WTC11 (cell line): ENCODE measurements at regions not wholly inside any gene's neighbourhood (a gene's known extent, or its start where the extent isn't known, plus 50 kb on each side); places are given as distances from the start of the nearest gene placed in this dataset.

Experiments
- CTCF ChIP-seq: fragments of 200-600 bp; IDR thresholded peaks from 2 replicates; pipeline ENCODE4 v1.8.0; 2022; ENCODE audit warnings: antibody characterized with exemption
- FOXP4 ChIP-seq: sonication (generic); formaldehyde crosslinking; IDR thresholded peaks from 2 replicates; pipeline ENCODE4 v1.8.0; 2022; ENCODE audit warnings: mild to moderate bottlenecking, missing genetic modification reagents
- JUN ChIP-seq: sonication (generic); formaldehyde crosslinking; IDR thresholded peaks from 2 replicates; pipeline ENCODE4 v1.8.0; 2023; ENCODE audit warnings: mild to moderate bottlenecking, missing genetic modification reagents
- NR2C2 ChIP-seq: sonication (generic); formaldehyde crosslinking; IDR thresholded peaks from 2 replicates; pipeline ENCODE4 v1.8.0; 2022; ENCODE audit warnings: mild to moderate bottlenecking, missing genetic modification reagents
- ZNF121 ChIP-seq: sonication (generic); formaldehyde crosslinking; IDR thresholded peaks from 2 replicates; pipeline ENCODE4 v1.8.0; 2023; ENCODE audit warnings: missing genetic modification reagents

GRCh38 chr18:45266023-45266422 is 349.3 kb upstream of the SLC14A2 start:
- no peak for TF ChIP-seq JUN (CRISPR knock-in tag)
- no peak for TF ChIP-seq FOXP4 (CRISPR knock-in tag)
- TF ChIP-seq CTCF = no peak
- TF ChIP-seq NR2C2 (CRISPR knock-in tag) = no peak
- no peak for TF ChIP-seq ZNF121 (CRISPR knock-in tag)
